NT2/D1 (cell line): ENCODE measurements at regions not wholly inside any gene's neighbourhood (a gene's known extent, or its start where the extent isn't known, plus 50 kb on each side); places are given as distances from the start of the nearest gene placed in this dataset.
A peak's percentile ranks its signal among the peaks of the same experiment; 100 is the strongest.

Experiments used
- DNase-seq: peaks from one replicate; pipeline ENCODE4 v3.0.0-alpha.2; 2011; ENCODE audit warnings: low read depth, low spot score
- H3K27me3 ChIP-seq: 2 replicates; pipeline ENCODE4 v1.6.0; 2011; ENCODE audit warnings: mild to moderate bottlenecking; ENCODE audit not compliant: insufficient read length, insufficient read depth
- H3K36me3 ChIP-seq: 2 replicates; pipeline ENCODE4 v1.6.1; 2011; ENCODE audit warnings: mild to moderate bottlenecking, low read length, mixed read lengths; ENCODE audit not compliant: insufficient read depth, insufficient read length
- H3K4me1 ChIP-seq: 2 replicates; pipeline ENCODE4 v1.5.1; 2011; ENCODE audit not compliant: insufficient read depth, insufficient read length
- H3K4me3 ChIP-seq: 2 replicates; pipeline ENCODE4 v1.5.1; 2011; ENCODE audit warnings: low read depth; ENCODE audit not compliant: insufficient read length
- H3K9ac ChIP-seq: 2 replicates; pipeline ENCODE4 v1.6.0; 2011; ENCODE audit warnings: low read depth; ENCODE audit not compliant: insufficient read length
- H3K9me3 ChIP-seq: 2 replicates; pipeline ENCODE4 v1.5.1; 2011; ENCODE audit warnings: mild to moderate bottlenecking, low read length; ENCODE audit not compliant: insufficient read depth
- SUZ12 ChIP-seq: IDR thresholded peaks from 2 replicates; pipeline ENCODE4 v1.6.1; 2011; ENCODE audit not compliant: insufficient read length, insufficient read depth; ENCODE audit errors: extremely low read depth
- YY1 ChIP-seq: IDR thresholded peaks from 2 replicates; pipeline ENCODE4 v1.6.1; 2011; ENCODE audit not compliant: insufficient read length, insufficient read depth
- ZNF274 ChIP-seq: IDR thresholded peaks from 2 replicates; pipeline ENCODE4 v1.6.1; 2011; ENCODE audit warnings: mild to moderate bottlenecking, low read depth, low read length

DNA sequence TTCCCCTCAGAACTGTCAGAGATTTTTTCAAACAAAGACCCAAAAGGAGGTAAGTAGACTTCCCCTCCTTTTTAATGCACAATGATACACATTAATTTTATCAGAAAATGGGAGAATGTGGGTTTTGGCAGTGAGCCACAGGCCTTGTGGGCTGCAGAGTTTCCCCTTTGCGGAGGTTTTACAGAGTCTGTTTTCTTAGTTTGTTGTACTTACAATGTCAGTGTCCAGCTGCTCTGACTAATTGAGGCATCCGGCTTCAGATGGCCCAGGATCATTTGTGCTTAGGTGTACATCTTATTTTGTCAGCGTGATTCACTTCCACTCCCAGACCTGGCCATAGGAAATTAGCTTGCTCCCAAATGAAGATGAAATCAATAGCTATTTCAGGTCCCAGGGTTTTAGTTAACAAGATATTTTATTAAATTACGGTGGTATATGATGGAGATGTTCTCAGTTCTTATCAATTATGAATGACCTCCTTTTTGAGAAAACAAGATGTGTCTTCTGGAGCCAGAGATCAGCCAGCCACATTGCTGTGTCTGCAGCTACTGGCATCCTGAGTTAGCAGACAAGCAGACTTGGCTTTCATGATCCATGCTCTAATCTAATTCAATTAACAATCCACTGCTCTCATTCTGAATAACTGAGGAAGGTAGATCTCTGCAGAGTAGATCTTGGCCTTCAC is 1086.6 kb upstream of the SORCS1 start:
- DNase-seq = no peak

DNA sequence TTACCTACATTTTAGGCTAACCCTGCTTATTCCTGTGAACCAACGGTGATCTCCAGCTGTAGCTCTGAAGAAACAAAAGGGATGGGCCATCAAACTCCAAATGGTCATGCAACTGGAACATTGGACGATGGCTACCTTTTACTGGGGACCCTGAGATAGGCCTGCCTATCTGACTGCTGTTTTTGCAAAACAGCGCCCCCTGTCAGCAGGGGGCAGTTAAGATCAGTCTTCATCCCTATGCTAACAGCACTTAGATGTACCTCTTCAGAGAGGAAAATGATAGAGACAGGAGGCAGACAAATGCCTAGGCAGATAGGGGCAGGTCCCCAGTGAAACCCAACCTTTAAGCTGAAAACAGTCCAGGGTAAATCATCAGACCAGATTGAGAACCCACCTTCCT is 1085.4 kb upstream of the SORCS1 start:
- H3K9me3 ChIP-seq = peaks cover 28% of the 10 kb centered on the region
- peak; percentile 5 for DNase-seq
- TF ChIP-seq ZNF274 (no peak), SUZ12 (no peak), YY1 (no peak)
- no peaks in the 10 kb centered on the region for H3K36me3 ChIP-seq
- H3K4me3 ChIP-seq = no peak overlapping the region
- H3K4me1 ChIP-seq = no peaks in the 10 kb centered on the region
- no peaks in the 10 kb centered on the region for H3K27me3 ChIP-seq
- no peak overlapping the region for H3K9ac ChIP-seq

More for the DNA sequence above, 1086.6 kb upstream of the SORCS1 start:
- Histone ChIP-seq H3K9me3 (peaks cover 28% of the 10 kb centered on the region), H3K4me3 (no peak overlapping the region), H3K9ac (no peak overlapping the region), H3K27me3 (no peaks in the 10 kb centered on the region), H3K36me3 (no peaks in the 10 kb centered on the region), H3K4me1 (no peaks in the 10 kb centered on the region)
- TF ChIP-seq SUZ12 (no peak), ZNF274 (no peak), YY1 (no peak)

DNA sequence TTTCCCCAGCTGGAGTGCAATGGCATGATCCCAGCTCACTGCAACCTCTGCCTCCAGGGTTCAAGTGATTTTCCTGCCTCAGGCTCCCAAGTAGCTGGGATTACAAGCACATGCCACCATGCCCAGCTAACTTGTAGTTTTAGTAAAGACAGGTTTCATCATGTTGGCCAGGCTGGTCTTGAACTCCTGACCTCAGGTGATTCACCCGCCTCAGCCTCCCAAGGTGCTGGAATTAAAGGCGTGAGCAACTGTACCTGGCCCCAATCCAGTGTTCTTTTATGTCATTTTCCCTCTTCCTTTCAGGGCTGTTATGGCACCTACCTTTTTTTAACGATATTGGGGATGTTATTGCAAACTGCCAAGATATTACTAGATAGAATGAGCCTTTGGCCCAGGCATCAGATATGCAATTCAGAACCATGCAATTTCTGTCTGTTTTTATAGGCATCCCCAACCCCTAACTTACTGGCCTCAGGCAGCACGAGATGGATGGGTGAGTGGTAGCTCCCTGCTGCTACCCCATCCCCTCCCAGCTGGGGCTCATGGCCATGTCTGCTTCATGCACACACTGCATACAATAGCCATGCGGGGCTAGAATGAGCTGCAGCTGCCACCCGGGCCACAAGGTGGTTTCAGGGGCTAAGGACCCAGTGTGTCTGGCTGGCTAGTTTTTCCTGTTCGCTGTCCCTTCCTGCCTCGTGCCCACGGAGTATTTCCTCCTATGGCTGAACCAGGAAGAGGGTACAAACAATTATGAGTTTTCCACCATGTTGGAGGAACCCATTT is 1080.1 kb upstream of the SORCS1 start:
- TF ChIP-seq YY1 (no peak), ZNF274 (no peak), SUZ12 (no peak)
- peaks cover 32% of the 10 kb centered on the region for H3K9me3 ChIP-seq
- H3K36me3 ChIP-seq = no peaks in the 10 kb centered on the region
- no peaks in the 10 kb centered on the region for H3K4me1 ChIP-seq
- no peaks in the 10 kb centered on the region for H3K27me3 ChIP-seq
- DNase-seq = no peak
- H3K4me3 ChIP-seq = no peak overlapping the region
- no peak overlapping the region for H3K9ac ChIP-seq

DNA sequence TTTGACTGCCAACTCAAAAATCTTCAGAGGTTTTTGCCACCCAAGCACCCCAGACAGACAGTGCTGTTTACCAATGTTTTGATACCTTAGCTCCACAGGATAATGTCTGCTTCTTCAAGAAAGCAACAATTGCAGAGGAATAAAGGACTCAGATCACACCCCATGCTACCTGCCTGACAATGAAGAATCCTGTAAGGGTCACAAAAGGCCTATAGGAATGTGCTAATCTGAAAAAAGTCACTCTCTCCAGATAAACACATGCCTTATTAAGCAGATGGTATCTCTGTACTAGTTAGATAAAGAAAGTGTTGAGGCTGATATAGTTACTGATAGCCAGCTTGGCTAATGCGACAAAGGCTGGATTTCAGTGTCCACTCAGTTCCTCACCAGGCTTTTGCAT is 1076.7 kb upstream of the SORCS1 start:
- no peak for DNase-seq
- Histone ChIP-seq H3K36me3 (no peaks in the 10 kb centered on the region), H3K4me3 (no peak overlapping the region), H3K27me3 (no peaks in the 10 kb centered on the region), H3K9me3 (peaks cover 11% of the 10 kb centered on the region; the same call in 1 of the 2 replicates), H3K4me1 (no peaks in the 10 kb centered on the region), H3K9ac (no peak overlapping the region)
- TF ChIP-seq ZNF274 (no peak), SUZ12 (no peak), YY1 (no peak)

DNA sequence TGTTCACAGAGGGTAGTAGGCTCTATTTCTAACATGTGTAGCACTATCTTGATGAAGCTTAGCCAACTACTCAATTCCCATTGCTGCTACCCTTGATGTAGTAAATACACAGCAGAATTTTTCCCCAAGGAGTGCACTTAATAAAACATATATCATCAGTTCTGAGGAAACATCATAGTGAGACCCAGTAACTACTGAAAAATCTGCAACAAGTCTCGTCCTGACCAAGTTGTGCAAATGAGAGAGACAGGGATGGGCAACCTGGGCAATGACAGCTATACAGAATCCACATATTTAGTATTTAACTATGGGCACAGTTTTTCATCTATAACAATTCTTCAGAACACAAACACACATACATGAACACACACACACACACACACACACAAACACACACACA is 1073.8 kb upstream of the SORCS1 start:
- no peak for DNase-seq
- TF ChIP-seq YY1 = no peak
- TF ChIP-seq ZNF274 = no peak
- no peak for TF ChIP-seq SUZ12
- H3K36me3 ChIP-seq = no peaks in the 10 kb centered on the region
- no peaks in the 10 kb centered on the region for H3K27me3 ChIP-seq
- H3K4me1 ChIP-seq = no peaks in the 10 kb centered on the region
- no peak overlapping the region for H3K4me3 ChIP-seq
- H3K9ac ChIP-seq = no peak overlapping the region
- 0 out of 2 replicates have a peak, but pooled peaks cover 2% of the 10 kb centered on the region for H3K9me3 ChIP-seq

DNA sequence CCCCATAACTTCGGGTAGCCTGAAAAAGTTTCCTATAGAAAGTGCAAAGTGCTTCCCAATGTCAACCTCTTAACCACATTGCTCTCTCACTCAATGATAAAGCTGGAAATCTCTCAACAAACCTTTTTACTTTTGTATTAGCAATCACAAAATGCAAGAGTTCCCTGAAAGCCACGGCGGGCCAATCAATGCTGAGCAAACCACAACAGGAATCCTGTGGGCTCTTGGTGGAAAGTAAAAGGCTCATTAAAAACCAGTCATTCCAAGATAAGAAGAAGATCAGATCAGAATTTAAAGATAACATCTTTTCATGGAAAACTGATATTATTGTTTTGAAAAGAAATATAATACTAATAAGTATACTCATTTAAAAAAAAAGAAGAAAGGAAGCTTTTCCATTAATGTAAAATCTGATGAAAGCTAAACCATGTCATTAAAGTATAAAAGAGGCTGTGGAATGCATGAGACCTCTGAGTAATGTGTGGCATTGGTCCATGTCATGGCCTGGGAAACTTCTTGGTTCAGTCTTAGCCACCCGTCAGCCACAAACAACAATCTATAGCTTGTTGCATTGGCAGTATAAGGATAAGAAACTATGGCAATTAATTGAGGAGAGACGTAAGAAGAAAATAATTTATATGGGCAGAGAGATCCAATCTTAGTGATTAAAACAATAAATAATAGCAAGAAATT is 1066.1 kb upstream of the SORCS1 start:
- Histone ChIP-seq H3K36me3 (no peaks in the 10 kb centered on the region), H3K9me3 (no peaks in the 10 kb centered on the region), H3K4me1 (no peaks in the 10 kb centered on the region), H3K4me3 (no peak overlapping the region), H3K9ac (no peak overlapping the region), H3K27me3 (no peaks in the 10 kb centered on the region)
- TF ChIP-seq ZNF274 (no peak), SUZ12 (no peak), YY1 (no peak)
- DNase-seq = no peak

DNA sequence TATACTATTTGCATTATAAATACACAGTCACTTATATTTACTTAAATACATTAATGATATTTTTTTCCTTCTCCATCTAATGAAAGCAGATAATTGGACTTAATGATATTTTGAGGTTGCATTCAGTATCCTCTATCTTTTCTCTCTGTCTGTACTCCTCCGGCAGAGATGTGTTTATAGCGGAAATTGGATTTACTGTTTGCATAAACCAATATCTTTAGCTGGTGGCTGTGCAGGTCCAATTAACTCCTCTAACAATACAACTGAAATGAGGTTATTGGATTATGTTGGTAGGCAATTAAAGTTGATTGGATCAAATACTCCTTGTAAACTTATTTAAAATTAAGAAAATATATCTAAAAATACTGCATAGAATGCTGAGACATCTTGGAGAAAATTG is 1044.2 kb upstream of the SORCS1 start:
- Histone ChIP-seq H3K4me3 (no peak overlapping the region), H3K36me3 (no peaks in the 10 kb centered on the region), H3K27me3 (no peaks in the 10 kb centered on the region), H3K9me3 (no peaks in the 10 kb centered on the region), H3K4me1 (no peaks in the 10 kb centered on the region), H3K9ac (no peak overlapping the region)
- no peak for DNase-seq
- TF ChIP-seq SUZ12 (no peak), YY1 (no peak)
